Right hindlimb (tissue), 1 donor: ENCODE measurements at regions not wholly inside any gene's neighbourhood (a gene's known extent, or its start where the extent isn't known, plus 50 kb on each side); places are given as distances from the start of the nearest gene placed in this dataset.
"Not testable (repeated sequence)": the region's sequence is repeated elsewhere in the genome, so short reads cannot be mapped to it uniquely, and the experiment has no call there.

ENCODE experiments used
- DNase-seq: peaks from one replicate; pipeline ENCODE4 v3.0.0-alpha.2; 2018

DNA sequence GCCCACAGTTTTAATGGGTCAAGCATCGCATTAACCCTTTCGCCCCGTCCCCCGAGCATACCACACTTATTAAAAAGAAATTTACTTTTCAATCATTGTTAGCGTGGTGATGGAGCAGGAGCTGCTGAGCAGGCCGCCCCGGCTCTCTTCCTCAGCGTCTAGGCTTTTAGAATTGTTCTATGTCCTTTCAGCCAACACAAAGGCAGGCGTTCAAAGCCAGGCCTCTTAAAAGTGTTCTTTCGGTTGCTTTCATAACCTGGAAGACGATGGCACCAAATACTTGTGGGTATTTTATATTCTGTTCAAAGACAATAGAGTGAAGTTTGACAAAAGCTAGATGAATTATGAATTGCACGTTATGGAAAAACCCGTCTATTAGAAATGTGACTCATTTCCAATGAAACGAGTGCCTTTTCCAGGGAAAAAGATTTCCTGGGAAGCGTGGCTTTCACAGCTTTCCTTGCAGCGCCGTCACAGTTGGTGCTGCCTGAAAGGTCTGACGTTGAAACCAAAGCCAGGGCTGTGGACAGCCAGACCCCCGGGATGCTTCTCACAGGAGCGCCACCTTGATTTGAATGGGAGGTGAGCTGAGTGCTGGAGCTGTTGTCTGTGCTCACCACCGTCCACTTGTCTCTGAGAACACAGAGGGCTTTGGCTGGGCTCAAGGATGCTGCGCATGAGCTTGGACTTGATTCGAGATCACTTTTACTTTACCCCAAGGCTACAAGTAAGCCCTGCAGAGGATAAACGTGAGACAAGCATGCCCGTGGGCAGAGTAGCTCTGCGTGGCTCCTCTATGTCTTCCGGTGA, 78.8 kb downstream of the SOX1 start:
- no peak for DNase-seq

DNA sequence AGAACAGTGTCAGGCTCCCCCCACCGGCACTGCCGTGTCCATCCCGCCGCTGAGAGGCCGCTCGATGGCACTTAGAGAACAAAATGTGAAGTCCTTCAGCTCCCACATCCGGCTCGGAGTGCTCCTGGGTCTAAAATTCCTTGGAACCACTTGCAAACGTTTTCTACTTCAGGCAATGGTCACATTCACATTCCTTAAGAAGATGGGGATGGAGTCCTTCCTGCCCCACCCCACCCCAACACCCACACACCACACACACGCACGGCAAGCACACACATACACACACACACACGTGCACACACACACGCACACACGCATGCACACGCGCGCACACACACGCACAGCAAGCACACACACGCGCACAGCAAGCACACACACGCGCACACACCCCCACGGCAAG, 83.4 kb downstream of the SOX1 start:
- DNase-seq = no peak

GRCh38 chr13:112152846-112153245, 85.9 kb downstream of the SOX1 start:
- DNase-seq = no peak

DNA sequence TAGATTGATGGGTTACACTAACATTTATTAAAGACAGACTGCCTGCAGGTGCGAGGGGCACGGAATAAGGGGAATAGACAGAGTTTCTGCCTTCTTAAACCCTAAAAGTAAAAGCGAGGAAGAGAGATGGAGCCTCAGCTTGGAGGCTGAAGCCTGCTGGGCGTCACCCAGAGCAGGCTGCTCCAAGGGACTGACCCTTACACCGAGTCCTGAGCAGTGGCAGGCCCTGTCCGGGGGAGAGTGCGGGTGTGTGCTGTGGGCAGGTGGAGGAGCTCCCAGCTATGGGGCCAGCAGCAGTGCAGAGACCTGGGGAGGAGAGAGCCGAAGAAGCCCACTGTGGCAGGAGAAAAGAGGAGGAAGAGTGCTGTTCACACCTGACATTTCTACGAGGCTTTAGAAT, 86.4 kb downstream of the SOX1 start:
- DNase-seq = no peak

GRCh38 chr13:112153846-112154245, 86.9 kb downstream of the SOX1 start:
- no peak for DNase-seq

- no peak for DNase-seq
These were observed 87.5 kb downstream of the SOX1 start for GRCh38 chr13:112154301-112155060.

DNA sequence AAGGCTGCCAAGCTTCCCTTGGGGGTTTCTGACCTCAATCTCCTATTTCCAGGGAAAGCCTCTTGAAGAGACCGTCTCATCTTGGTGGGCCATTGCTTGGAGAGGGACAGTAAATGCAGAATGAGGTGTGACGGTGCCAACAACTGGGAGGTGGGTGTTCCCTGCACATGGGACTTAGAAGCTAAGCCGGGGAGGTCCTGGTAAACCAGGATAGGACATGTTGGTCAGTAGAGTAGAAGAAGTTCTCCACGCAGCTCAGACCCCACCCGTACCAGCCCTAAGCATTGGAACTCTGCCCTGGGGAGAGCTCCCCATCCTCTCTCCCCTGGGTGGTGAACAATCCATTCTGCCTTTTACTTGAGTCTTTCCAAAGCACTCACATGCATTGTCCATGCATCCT, 92.0 kb downstream of the SOX1 start:
- no peak for DNase-seq

- DNase-seq = no peak
These were observed 92.9 kb downstream of the SOX1 start for GRCh38 chr13:112159575-112160547.

GRCh38 chr13:112160558-112160957, 93.6 kb downstream of the SOX1 start:
- DNase-seq = no peak

DNA sequence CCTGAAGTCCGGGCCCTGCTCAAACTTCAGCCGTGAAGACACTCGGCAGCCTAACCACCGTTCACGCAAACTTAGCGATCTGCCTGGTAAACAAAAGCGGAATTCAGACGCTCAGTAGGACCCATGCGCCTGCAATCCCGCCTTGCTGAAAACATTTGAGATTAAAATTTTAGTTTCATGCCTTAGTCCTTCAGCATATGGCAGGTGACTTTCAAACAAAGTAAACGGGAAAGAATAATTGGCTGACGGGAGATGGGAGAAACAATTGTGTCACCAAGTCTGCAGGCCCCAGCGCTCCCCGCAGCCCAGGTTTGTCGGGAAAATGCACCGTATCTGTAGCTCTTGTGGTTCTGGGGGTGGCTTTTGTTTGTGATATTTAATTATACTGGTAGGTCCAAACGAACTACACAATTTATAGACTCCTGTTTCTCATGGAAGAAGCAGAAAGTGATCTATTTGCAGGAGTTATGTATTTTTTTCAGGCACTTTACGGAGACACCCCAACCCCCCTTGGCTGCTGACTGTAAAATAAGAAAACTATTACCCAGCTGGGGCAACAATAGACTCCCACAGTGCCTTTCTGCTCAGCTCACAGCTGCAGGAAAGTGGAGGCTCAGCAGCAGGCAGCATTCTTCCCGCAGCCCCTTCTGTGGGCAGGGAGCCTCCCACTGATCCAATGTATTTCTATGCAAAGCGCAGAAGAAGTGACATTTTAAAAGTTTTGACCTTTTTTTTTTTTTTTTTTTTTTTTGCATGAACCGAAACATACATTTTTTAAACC, 94.8 kb downstream of the SOX1 start:
- DNase-seq = no peak

DNA sequence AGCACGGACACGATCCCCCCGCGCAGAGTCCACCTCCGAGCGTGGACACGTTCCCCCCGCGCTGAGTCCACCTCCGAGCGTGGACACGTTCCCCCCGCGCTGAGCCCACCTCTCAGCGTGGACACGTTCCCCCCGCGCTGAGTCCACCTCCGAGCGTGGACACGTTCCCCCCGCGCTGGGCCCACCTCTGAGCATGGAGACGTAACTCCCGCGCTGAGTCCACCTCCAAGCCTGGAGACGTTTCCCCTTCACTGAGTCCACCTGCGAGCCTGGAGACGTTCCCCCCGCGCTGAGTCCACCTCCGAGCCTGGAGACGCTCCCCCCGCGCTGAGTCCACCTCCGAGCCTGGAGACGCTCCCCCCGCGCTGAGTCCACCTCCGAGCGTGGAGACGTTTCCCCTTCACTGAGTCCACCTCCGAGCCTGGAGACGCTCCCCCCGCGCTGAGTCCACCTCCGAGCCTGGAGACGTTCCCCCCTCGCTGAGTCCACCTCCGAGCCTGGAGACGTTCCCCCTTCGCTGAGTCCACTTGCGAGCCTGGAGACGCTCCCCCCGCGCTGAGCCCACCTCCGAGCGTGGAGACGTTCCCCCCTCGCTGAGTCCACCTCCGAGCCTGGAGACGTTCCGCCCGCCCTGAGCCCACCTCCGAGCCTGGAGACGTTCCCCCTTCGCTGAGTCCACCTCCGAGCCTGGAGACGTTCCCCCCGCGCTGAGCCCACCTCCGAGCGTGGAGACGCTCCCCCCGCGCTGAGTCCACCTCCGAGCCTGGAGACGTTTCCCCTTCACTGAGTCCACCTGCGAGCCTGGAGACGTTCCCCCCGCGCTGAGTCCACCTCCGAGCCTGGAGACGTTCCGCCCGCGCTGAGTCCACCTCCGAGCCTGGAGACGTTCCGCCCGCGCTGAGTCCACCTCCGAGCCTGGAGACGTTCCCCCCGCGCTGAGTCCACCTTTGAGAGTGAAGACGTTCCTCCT, 97.0 kb downstream of the SOX1 start:
- not testable (repeated sequence) for DNase-seq

DNA sequence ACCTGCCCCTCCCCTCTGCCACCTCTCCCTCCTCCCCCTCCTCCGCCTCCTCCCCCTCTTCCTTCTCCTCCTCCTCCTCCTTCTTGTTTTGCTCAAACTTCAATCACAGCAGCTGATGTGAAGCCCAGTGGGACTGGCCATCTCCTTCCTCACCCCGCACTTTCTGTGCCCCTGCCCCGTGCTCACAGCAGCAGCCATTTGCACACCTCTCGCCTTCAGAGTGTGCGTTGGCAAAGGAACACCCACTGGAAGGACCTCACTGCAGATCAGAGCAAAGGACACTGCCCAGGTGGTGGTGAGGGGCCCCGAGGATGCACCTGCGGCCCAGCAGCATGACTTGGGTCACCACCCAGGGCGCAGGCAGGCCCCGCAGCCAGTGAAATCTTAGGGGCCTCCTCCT, 98.8 kb downstream of the SOX1 start:
- DNase-seq = no peak

- no peak for DNase-seq
These were observed 101.8 kb downstream of the SOX1 start for GRCh38 chr13:112168761-112169160.

GRCh38 chr13:112169941-112170822, 103.2 kb downstream of the SOX1 start:
- DNase-seq = no peak

DNA sequence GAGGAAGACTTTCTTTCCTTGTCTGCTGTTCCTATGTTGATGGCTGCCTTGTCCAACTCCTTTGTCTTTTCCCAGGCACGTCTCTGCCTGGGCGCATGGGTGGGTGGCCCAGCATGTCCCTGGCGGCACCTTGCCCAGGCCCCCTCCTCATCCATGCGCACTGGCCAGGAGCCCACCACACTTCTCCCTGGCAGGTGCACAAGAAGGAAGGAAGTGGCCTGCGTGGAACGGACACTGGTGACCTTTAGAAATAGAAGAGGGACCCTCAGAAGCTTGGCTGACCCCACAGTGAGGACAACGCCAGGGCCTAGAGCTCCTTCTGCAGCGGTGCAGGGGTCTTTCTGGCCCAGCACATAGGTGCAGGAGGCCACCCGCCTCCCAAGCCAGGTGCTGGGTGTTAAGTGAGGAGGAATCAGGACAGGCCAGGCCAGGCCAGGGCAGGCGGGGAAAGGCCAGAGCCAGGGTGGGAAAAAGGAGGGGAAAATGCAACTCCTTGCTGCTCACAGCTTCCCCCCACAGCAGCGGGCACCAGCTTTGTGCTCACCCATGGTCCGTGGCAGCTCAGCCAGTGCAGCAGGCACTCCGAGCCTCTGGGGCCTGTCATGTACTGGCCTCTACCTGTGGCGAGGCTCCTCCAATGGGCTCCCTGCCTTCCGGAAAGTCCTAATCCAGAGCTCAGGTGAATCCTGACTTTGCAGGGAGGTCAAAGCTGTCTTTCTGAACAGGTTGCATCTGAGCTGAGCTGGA, 104.0 kb downstream of the SOX1 start:
- no peak for DNase-seq

DNA sequence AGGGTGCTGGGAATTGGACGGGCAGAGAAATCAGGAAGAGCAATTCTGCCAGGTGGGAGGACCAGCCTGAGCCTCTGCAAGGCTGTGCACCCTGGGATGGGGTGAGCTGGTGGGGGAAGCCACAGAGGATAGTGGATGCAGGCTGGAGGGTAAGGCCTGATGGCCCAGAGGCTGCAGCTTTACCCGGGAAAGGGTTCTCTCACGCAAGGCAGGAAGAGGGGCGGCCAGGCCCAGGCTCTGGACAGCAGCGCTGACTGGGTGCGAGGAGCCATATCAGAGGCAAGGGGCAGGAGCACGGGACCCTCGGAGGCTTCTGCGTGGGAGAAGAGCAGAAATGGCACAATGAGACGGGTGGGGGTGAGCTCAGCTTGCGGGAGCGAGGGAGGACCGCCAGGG, 104.6 kb downstream of the SOX1 start:
- DNase-seq = no peak

- no peak for DNase-seq
These were observed 105.1 kb downstream of the SOX1 start for GRCh38 chr13:112172017-112172416.

DNA sequence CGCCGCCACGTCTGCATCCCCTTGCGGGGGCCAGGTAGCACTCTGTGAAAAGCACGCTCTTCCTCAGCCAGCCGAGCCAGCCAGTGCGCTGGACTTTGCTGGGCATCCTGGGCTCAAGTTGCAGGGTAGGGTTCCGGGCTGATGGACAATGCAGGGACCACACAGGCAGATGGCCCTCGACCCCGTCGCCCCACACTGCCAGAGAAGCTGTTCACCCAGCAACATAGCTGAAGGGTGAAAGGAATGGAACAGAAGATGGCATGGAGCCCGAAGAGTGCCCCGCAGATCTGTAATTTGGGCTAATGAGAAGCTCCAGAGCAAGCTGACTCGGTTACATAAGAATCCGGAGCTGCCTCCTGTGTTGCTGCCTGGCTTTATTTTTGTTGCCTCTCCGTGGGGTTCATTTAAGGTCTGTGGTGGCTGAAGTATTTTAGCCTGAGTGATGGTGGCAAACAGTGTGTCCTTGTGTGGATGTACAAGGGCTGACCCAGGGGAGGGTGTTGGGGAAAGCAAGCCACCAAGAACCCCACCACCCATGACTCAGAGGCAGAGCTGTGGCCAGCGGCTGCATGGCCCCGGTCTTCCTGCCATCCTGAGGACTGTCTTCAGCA, 105.8 kb downstream of the SOX1 start:
- DNase-seq = no peak
